ENCODE measurements at regions not wholly inside any gene's neighbourhood (a gene's known extent, or its start where the extent isn't known, plus 50 kb on each side); places are given as distances from the start of the nearest gene placed in this dataset.

GRCh38 chr10:123375097-123375496, 220.9 kb downstream of the BUB3 start:
- no peak for TF ChIP-seq POLR2A (IDR thresholded peaks at IDR 0.05; ENCODE audit: insufficient read depth in 1 of 2, low read depth in 2 of 2, low read length in 2 of 2)
- no peak for TF ChIP-seq ZFP91 (CRISPR knock-in tag; IDR thresholded peaks at IDR 0.05; ENCODE audit: borderline replicate concordance)
- TF ChIP-seq CTCF (CRISPR knock-in tag; IDR thresholded peaks at IDR 0.05), result no peak

All from HepG2 (cell line).